K562 (cell line): ENCODE measurements at regions not wholly inside any gene's neighbourhood (a gene's known extent, or its start where the extent isn't known, plus 50 kb on each side); places are given as distances from the start of the nearest gene placed in this dataset.

ENCODE experiments used
- ATAC-seq: fragments of 200-7000 bp; cut with Tn5 transposase; 3 replicates; pipeline ENCODE4 v1.9.1; 2020; ENCODE audit warnings: moderate library complexity
- BruUV-seq: library from RNA; stranded (reverse); fragments of 400-500 nt; replicated peaks from 2 replicates; lab custom pipeline; 2021; lab: Mats Ljungman, UMichigan
- CTCF ChIA-PET: fragments of 300-600 bp; formaldehyde crosslinking; extraction: SDS; loops from one replicate; lab custom pipeline; 2021; ENCODE audit warnings: low intra/inter-chr PET ratio; lab: Yijun Ruan, JAX
- POLR2A ChIA-PET: fragments of 300-600, 350-650 bp; sonication (Branson Sonifier 250); formaldehyde crosslinking; extraction: SDS; loops from one replicate; lab custom pipeline; 2021; ENCODE audit warnings: antibody characterized with exemption, inconsistent platforms; lab: Yijun Ruan, JAX
- DNase-seq, 4 experiments: peaks; one replicate each; pipeline versions ENCODE4 v3.0.0 to v3.0.0-alpha.2; 2011 to 2018; ENCODE audit warnings: low spot score in 3 of 4, mixed read lengths in 3 of 4; ENCODE audit errors: extremely low read depth in 1 of 4
- FAIRE-seq: peaks from 2 replicates; lab custom pipeline; 2011; peaks lifted over from hg19 to GRCh38; lab: Jason Lieb, UNC
- H2AFZ ChIP-seq: 2 replicates; pipeline ENCODE4 v1.6.0; 2011; ENCODE audit warnings: low read depth, low read length, control low read depth, inconsistent platforms
- H3K27ac ChIP-seq: fragments of 200-600 bp; 3 replicates; pipeline ENCODE4 v1.8.0; 2011; ENCODE audit warnings: low read depth, mild to moderate bottlenecking, control low read depth, inconsistent platforms, low read length, moderate library complexity, mixed read lengths; ENCODE audit errors: extremely low read depth
- H3K27me3 ChIP-seq, 2 experiments: fragments of 300-600 bp in 1 of 2; 2 replicates in 1 of 2; 3 replicates in 1 of 2; pipeline versions ENCODE4 v1.6.0 to v1.8.0; 2011; ENCODE audit warnings: inconsistent platforms in 2 of 2, low read length in 2 of 2, mild to moderate bottlenecking in 1 of 2, mixed read lengths in 1 of 2, moderate library complexity in 1 of 2; ENCODE audit not compliant: control insufficient read depth in 2 of 2, insufficient read depth in 2 of 2
- H3K36me3 ChIP-seq: fragments of 300-600 bp; 3 replicates; pipeline ENCODE4 v1.8.0; 2011; ENCODE audit warnings: mild to moderate bottlenecking, low read length, inconsistent platforms; ENCODE audit not compliant: control insufficient read depth, insufficient read depth
- H3K4me1 ChIP-seq, 2 experiments: fragments of 200-600 bp in 1 of 2; replicated peaks in 1 of 2; 2 replicates in 1 of 2; 3 replicates in 1 of 2; pipeline versions ENCODE4 v1.5.1 to v1.8.0; 2011; ENCODE audit warnings: inconsistent platforms in 2 of 2, low read length in 2 of 2, mild to moderate bottlenecking in 1 of 2, mixed read lengths in 1 of 2, moderate library complexity in 1 of 2; ENCODE audit not compliant: control insufficient read depth in 2 of 2, insufficient read depth in 2 of 2
- H3K4me2 ChIP-seq: 2 replicates; pipeline ENCODE4 v1.6.1; 2011; ENCODE audit warnings: low read length, control low read depth, inconsistent platforms, mixed read lengths; ENCODE audit not compliant: insufficient read depth
- H3K4me3 ChIP-seq: fragments of 200-600 bp; sonication (generic), shearing (Covaris generic); 2 replicates; pipeline ENCODE4 v1.5.1; 2016; ENCODE audit warnings: control low read depth, inconsistent platforms
- H3K79me2 ChIP-seq: fragments of 200-600 bp; 3 replicates; pipeline ENCODE4 v1.8.0; 2011; ENCODE audit warnings: low read length, inconsistent platforms; ENCODE audit not compliant: control insufficient read depth, insufficient read depth
- H3K9ac ChIP-seq, 2 experiments: 2 replicates each; pipeline versions ENCODE4 v1.6.0 to v1.6.1; 2011; ENCODE audit warnings: low read depth in 2 of 2, low read length in 2 of 2, control low read depth in 1 of 2, inconsistent platforms in 1 of 2, mild to moderate bottlenecking in 1 of 2, mixed read lengths in 1 of 2; ENCODE audit not compliant: insufficient read depth in 1 of 2
- H3K9me1 ChIP-seq: one replicate; pipeline ENCODE4 v1.6.0; 2011; ENCODE audit warnings: inconsistent platforms, mild to moderate bottlenecking, low read length, moderate library complexity; ENCODE audit not compliant: control insufficient read depth, insufficient read depth
- H3K9me3 ChIP-seq: replicated peaks from 2 replicates; pipeline ENCODE4 v1.5.1; 2011; ENCODE audit warnings: low read depth, low read length, inconsistent platforms; ENCODE audit not compliant: control insufficient read depth, insufficient read depth
- H4K20me1 ChIP-seq: replicated peaks from 2 replicates; pipeline ENCODE4 v1.6.1; 2011; ENCODE audit warnings: low read length, inconsistent platforms, mixed read lengths; ENCODE audit not compliant: control insufficient read depth, insufficient read depth
- CEBPG ChIP-seq, 3 experiments: fragments of 200-800 bp in 1 of 3; sonication (Bioruptor generic) in 1 of 3; sonication (generic) in 1 of 3; formaldehyde crosslinking in 1 of 3; IDR thresholded peaks in 2 of 3; conservative IDR thresholded peaks in 1 of 3; 2 replicates each; pipeline versions ENCODE4 v1.6.1 to v1.8.0; 2016 to 2022; ENCODE audit warnings: missing compliant biosample characterization in 2 of 3, missing genetic modification characterization in 2 of 3, mild to moderate bottlenecking in 1 of 3, missing genetic modification reagents in 1 of 3
- WGBS: fragments of 100-300 bp; shearing (Covaris generic); methylation state at CpG from one replicate; pipeline ENCODE4 v1.1.6; 2016; ENCODE audit warnings: low coverage, mixed read lengths; ENCODE audit not compliant: insufficient coverage; ENCODE audit errors: missing lambda C conversion rate; 5-methylcytosine and 5-hydroxymethylcytosine counted together
- in situ Hi-C: fragments of 300-500 bp; cut with MboI; formaldehyde crosslinking; loops from 4 replicates; pipeline ENCODE4 v1.15.0; 2018; ENCODE audit warnings: inconsistent platforms, mixed read lengths
- intact Hi-C: fragments of 100-400 bp; cut with micrococcal nuclease; formaldehyde crosslinking; loops from 2 replicates; pipeline ENCODE4 v1.14.2; 2022
- TF ChIP-seq, protein P1 (sequence below), 3 experiments: fragments of 200-800 bp in 1 of 3; fragments of 250-450 bp in 1 of 3; fragments of 450-650 bp in 1 of 3; sonication (Bioruptor Pico) in 1 of 3; sonication (Bioruptor generic) in 1 of 3; formaldehyde crosslinking in 1 of 3; IDR thresholded peaks; 2 replicates each; pipeline versions ENCODE4 v1.6.1 to v1.8.0; 2016 to 2022; ENCODE audit warnings: mild to moderate bottlenecking in 2 of 3, missing genetic modification characterization in 2 of 3, missing compliant biosample characterization in 1 of 3, moderate library complexity in 1 of 3

DNA sequence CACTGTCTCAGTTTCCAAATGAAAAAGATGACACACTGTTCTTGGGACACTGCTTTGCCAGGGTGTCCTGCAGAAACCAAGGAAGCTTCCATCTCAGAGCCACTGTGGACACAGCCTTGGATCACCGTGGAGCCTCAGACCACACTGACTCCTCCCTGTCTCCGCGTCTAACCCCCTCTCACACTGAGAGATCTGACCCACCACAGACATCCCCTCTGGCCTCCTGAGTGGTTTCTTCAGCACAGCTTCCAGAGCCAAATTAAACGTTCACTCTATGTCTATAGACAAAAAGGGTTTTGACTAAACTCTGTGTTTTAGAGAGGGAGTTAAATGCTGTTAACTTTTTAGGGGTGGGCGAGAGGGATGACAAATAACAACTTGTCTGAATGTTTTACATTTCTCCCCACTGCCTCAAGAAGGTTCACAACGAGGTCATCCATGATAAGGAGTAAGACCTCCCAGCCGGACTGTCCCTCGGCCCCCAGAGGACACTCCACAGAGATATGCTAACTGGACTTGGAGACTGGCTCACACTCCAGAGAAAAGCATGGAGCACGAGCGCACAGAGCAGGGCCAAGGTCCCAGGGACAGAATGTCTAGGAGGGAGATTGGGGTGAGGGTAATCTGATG is 113.4 kb upstream of the PKDCC start:
- Histone ChIP-seq H3K27me3 (peaks cover 5 to 27% of the 10 kb centered on the region in 2 experiments; a peak in 2 of 5 replicates), H3K9me3 (no peaks in the 10 kb centered on the region), H3K4me3 (no peak overlapping the region), H2AFZ (peak overlapping the region; percentile 26), H3K4me2 (peak overlapping the region; percentile 56), H3K36me3 (no peaks in the 10 kb centered on the region), H3K9me1 (no peaks in the 10 kb centered on the region), H3K79me2 (no peaks in the 10 kb centered on the region), H3K4me1 (peaks cover 0 to 20% of the 10 kb centered on the region in 2 experiments; a peak in 3 of 5 replicates), H3K9ac (peak overlapping the region; percentile 4 to 51; a peak in 2 of 4 replicates), H3K27ac (no peak overlapping the region), H4K20me1 (no peaks in the 10 kb centered on the region)
- POLR2A ChIA-PET: interaction anchor here (0.8 kb wide), 1 partner anchor 208 kb away, joined by 3 read pairs; no protein-coding TSS in a partner anchor
- DNase-seq: peak in 3 of 4 experiments; percentile 27 to 46 (median 29)
- ATAC-seq: peak; percentile 57
- in situ Hi-C loops: no loop called here
- CTCF ChIA-PET: no interaction called here
- 6% methylated on average over 10 of the region's 10 CpGs for WGBS
- no TSS peak for BruUV-seq
- intact Hi-C loops: no loop called here
- peak; percentile 50; the same call in 1 of the 2 replicates for TF ChIP-seq CEBPG (CRISPR knock-in tag; IDR thresholded peaks at IDR 0.05)
- TF ChIP-seq CEBPG (tag; conservative IDR thresholded peaks at IDR 0.05 in 1 of 2, IDR thresholded peaks at IDR 0.05 in 1 of 2): peak in 1 of 2 experiments; percentile 23; a peak in 1 of 4 replicates
- TF ChIP-seq, protein P1, sequence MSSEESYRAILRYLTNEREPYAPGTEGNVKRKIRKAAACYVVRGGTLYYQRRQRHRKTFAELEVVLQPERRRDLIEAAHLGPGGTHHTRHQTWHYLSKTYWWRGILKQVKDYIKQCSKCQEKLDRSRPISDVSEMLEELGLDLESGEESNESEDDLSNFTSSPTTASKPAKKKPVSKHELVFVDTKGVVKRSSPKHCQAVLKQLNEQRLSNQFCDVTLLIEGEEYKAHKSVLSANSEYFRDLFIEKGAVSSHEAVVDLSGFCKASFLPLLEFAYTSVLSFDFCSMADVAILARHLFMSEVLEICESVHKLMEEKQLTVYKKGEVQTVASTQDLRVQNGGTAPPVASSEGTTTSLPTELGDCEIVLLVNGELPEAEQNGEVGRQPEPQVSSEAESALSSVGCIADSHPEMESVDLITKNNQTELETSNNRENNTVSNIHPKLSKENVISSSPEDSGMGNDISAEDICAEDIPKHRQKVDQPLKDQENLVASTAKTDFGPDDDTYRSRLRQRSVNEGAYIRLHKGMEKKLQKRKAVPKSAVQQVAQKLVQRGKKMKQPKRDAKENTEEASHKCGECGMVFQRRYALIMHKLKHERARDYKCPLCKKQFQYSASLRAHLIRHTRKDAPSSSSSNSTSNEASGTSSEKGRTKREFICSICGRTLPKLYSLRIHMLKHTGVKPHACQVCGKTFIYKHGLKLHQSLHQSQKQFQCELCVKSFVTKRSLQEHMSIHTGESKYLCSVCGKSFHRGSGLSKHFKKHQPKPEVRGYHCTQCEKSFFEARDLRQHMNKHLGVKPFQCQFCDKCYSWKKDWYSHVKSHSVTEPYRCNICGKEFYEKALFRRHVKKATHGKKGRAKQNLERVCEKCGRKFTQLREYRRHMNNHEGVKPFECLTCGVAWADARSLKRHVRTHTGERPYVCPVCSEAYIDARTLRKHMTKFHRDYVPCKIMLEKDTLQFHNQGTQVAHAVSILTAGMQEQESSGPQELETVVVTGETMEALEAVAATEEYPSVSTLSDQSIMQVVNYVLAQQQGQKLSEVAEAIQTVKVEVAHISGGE (CRISPR knock-in tag; IDR thresholded peaks at IDR 0.05): no peak
- TF ChIP-seq, all 486 proteins: peak for 1
- peak; percentile 76 for FAIRE-seq
